H1 (cell line): ENCODE measurements at regions not wholly inside any gene's neighbourhood (a gene's known extent, or its start where the extent isn't known, plus 50 kb on each side); places are given as distances from the start of the nearest gene placed in this dataset.

Source experiments
- CTCF ChIA-PET: fragments of 300-600 bp; sonication (Branson Sonifier 250); formaldehyde crosslinking; loops from one replicate; lab custom pipeline; 2021; ENCODE audit not compliant: partially characterized antibody; lab: Charles Lee
- POLR2A ChIA-PET: fragments of 300-600 bp; sonication (Branson Sonifier 250); formaldehyde crosslinking; loops from one replicate; lab custom pipeline; 2021; ENCODE audit warnings: inconsistent platforms; ENCODE audit not compliant: partially characterized antibody; lab: Charles Lee
- DNase-seq, 2 experiments: peaks; one replicate each; pipeline versions ENCODE4 v3.0.0 to v3.0.0-alpha.2; 2010 to 2022; ENCODE audit warnings: low spot score in 2 of 2, low read depth in 1 of 2, mixed read lengths in 1 of 2
- FAIRE-seq: peaks from 2 replicates; lab custom pipeline; 2011; peaks lifted over from hg19 to GRCh38; lab: Jason Lieb, UNC
- H2AFZ ChIP-seq: 2 replicates; pipeline ENCODE4 v1.8.1; 2012; ENCODE audit warnings: low read length, inconsistent platforms
- H2AK5ac ChIP-seq: 2 replicates; pipeline ENCODE4 v1.6.1; 2013; ENCODE audit warnings: low read depth, low read length
- H2BK120ac ChIP-seq: replicated peaks from 2 replicates; pipeline ENCODE3; 2013; ENCODE audit warnings: low read depth, low read length, inconsistent platforms
- H2BK12ac ChIP-seq: 2 replicates; pipeline ENCODE4 v1.6.1; 2013; ENCODE audit warnings: low read depth, low read length
- H2BK15ac ChIP-seq: 2 replicates; pipeline ENCODE4 v1.6.1; 2013; ENCODE audit warnings: low read length
- H2BK20ac ChIP-seq: 2 replicates; pipeline ENCODE4 v1.6.1; 2013; ENCODE audit warnings: low read length
- H2BK5ac ChIP-seq: 2 replicates; pipeline ENCODE4 v1.6.1; 2013; ENCODE audit warnings: low read depth, low read length
- H3K14ac ChIP-seq: 2 replicates; pipeline ENCODE4 v1.6.1; 2013; ENCODE audit warnings: inconsistent platforms; ENCODE audit not compliant: insufficient read length
- H3K18ac ChIP-seq: 2 replicates; pipeline ENCODE4 v1.6.1; 2013; ENCODE audit warnings: low read length; ENCODE audit errors: extremely low read depth
- H3K23ac ChIP-seq: 2 replicates; pipeline ENCODE4 v1.6.1; 2013; ENCODE audit warnings: inconsistent platforms; ENCODE audit not compliant: insufficient read length
- H3K23me2 ChIP-seq: 2 replicates; pipeline ENCODE4 v1.6.1; 2013; ENCODE audit warnings: low read depth, low read length
- H3K27ac ChIP-seq: 2 replicates; pipeline ENCODE4 v1.6.1; 2011; ENCODE audit warnings: low read depth, low read length, inconsistent platforms
- H3K27me3 ChIP-seq, 4 experiments: replicated peaks in 1 of 4; 1 replicate in 1 of 4; 2 replicates in 3 of 4; pipeline versions ENCODE4 v1.6.1 to v1.8.1; 2011 to 2013; ENCODE audit warnings: low read length in 3 of 4, mild to moderate bottlenecking in 3 of 4, inconsistent platforms in 2 of 4, mixed read lengths in 2 of 4, moderate library complexity in 1 of 4; ENCODE audit not compliant: control insufficient read depth in 3 of 4, insufficient read depth in 3 of 4; ENCODE audit errors: extremely low read depth in 1 of 4
- H3K36me3 ChIP-seq, 4 experiments: 2 replicates each; pipeline versions ENCODE4 v1.6.1 to v1.8.1; 2011 to 2013; ENCODE audit warnings: mild to moderate bottlenecking in 4 of 4, low read length in 3 of 4, moderate library complexity in 2 of 4, control low read depth in 1 of 4, inconsistent platforms in 1 of 4; ENCODE audit not compliant: insufficient read depth in 4 of 4, control insufficient read depth in 2 of 4
- H3K4ac ChIP-seq: replicated peaks from 2 replicates; pipeline ENCODE3; 2013; ENCODE audit warnings: low read length, low read depth, mixed read lengths, inconsistent platforms; ENCODE audit not compliant: insufficient read length
- H3K4me1 ChIP-seq, 4 experiments: replicated peaks in 1 of 4; 1 replicate in 1 of 4; 2 replicates in 3 of 4; pipeline versions ENCODE4 v1.6.1 to v1.8.1; 2011 to 2013; ENCODE audit warnings: low read length in 3 of 4, inconsistent platforms in 2 of 4, mixed read lengths in 1 of 4; ENCODE audit not compliant: insufficient read depth in 4 of 4, control insufficient read depth in 3 of 4
- H3K4me2 ChIP-seq, 2 experiments: 2 replicates each; pipeline versions ENCODE4 v1.6.1 to v1.8.1; 2011 to 2013; ENCODE audit warnings: low read depth in 2 of 2, low read length in 2 of 2, control low read depth in 1 of 2, inconsistent platforms in 1 of 2, mild to moderate bottlenecking in 1 of 2; ENCODE audit not compliant: insufficient read depth in 1 of 2
- H3K4me3 ChIP-seq, 4 experiments: fragments of 200-600, 300-600 bp in 1 of 4; sonication (generic), shearing (Covaris generic), sonication (Bioruptor Twin) in 1 of 4; 2 replicates each; pipeline versions ENCODE4 v1.5.1 to v1.8.1; 2011 to 2016; ENCODE audit warnings: low read length in 4 of 4, low read depth in 3 of 4, control low read depth in 2 of 4, inconsistent platforms in 2 of 4, mild to moderate bottlenecking in 2 of 4, mixed read lengths in 1 of 4, moderate library complexity in 1 of 4; ENCODE audit not compliant: insufficient read depth in 2 of 4; ENCODE audit errors: extremely low read depth in 1 of 4
- H3K56ac ChIP-seq: replicated peaks from 2 replicates; pipeline ENCODE3; 2013; ENCODE audit warnings: low read depth, mild to moderate bottlenecking, mixed read lengths, low read length, inconsistent platforms; ENCODE audit not compliant: insufficient read length
- H3K79me1 ChIP-seq: 2 replicates; pipeline ENCODE4 v1.6.1; 2013; ENCODE audit warnings: low read depth, low read length, control low read depth
- H3K79me2 ChIP-seq, 2 experiments: 2 replicates each; pipeline versions ENCODE4 v1.6.1 to v1.8.1; 2012 to 2013; ENCODE audit warnings: low read length in 2 of 2, mild to moderate bottlenecking in 2 of 2, inconsistent platforms in 1 of 2; ENCODE audit not compliant: insufficient read depth in 2 of 2, control insufficient read depth in 1 of 2
- H3K9ac ChIP-seq, 4 experiments: replicated peaks in 1 of 4; 1 replicate in 1 of 4; 2 replicates in 3 of 4; pipeline versions ENCODE4 v1.6.1 to v1.8.1; 2011 to 2013; ENCODE audit warnings: low read depth in 3 of 4, low read length in 3 of 4, control low read depth in 2 of 4, mild to moderate bottlenecking in 2 of 4, moderate library complexity in 2 of 4, inconsistent platforms in 1 of 4; ENCODE audit errors: extremely low read depth in 1 of 4
- H3K9me3 ChIP-seq, 2 experiments: 2 replicates each; pipeline versions ENCODE4 v1.6.1 to v1.8.1; 2012 to 2013; ENCODE audit warnings: mild to moderate bottlenecking in 2 of 2, moderate library complexity in 2 of 2, control low read depth in 1 of 2, inconsistent platforms in 1 of 2, low read depth in 1 of 2, low read length in 1 of 2, mixed read lengths in 1 of 2; ENCODE audit not compliant: insufficient read depth in 2 of 2
- H4K20me1 ChIP-seq, 2 experiments: replicated peaks in 1 of 2; 2 replicates each; pipeline versions ENCODE3 to v1.8.1; 2011 to 2013; ENCODE audit warnings: inconsistent platforms in 2 of 2, low read length in 2 of 2, mild to moderate bottlenecking in 1 of 2; ENCODE audit not compliant: insufficient read depth in 2 of 2, control insufficient read depth in 1 of 2
- H4K5ac ChIP-seq: 2 replicates; pipeline ENCODE4 v1.6.1; 2013; ENCODE audit warnings: low read length, low read depth, mixed read lengths, inconsistent platforms; ENCODE audit not compliant: insufficient read length
- H4K8ac ChIP-seq: 2 replicates; pipeline ENCODE4 v1.8.0; 2013; ENCODE audit warnings: mild to moderate bottlenecking, moderate library complexity, low read length, inconsistent platforms; ENCODE audit not compliant: insufficient read depth; ENCODE audit errors: extremely low read depth
- H4K91ac ChIP-seq: replicated peaks from 2 replicates; pipeline ENCODE3; 2013; ENCODE audit warnings: low read length, mixed read lengths, inconsistent platforms; ENCODE audit not compliant: insufficient read length
- BCL11A ChIP-seq, 2 experiments: IDR thresholded peaks; one replicate each; pipeline ENCODE4 v1.6.1; 2011; ENCODE audit warnings: low read depth in 2 of 2, low read length in 2 of 2, mild to moderate bottlenecking in 2 of 2
- CBX8 ChIP-seq: fragments of 300-800, 300-1000 bp; sonication (generic); IDR thresholded peaks from 2 replicates; pipeline ENCODE4 v1.7.1; 2016; ENCODE audit warnings: low read depth, low read length, borderline replicate concordance
- CHD2 ChIP-seq: IDR thresholded peaks from 2 replicates; pipeline ENCODE4 v1.6.1; 2012; ENCODE audit warnings: low read length, improper control_type of control experiment
- FOSL1 ChIP-seq: IDR thresholded peaks from 2 replicates; pipeline ENCODE4 v1.6.1; 2011; ENCODE audit warnings: mild to moderate bottlenecking, low read depth, low read length, moderate library complexity; ENCODE audit not compliant: insufficient read depth
- JUND ChIP-seq: IDR thresholded peaks from 2 replicates; pipeline ENCODE4 v1.6.1; 2011; ENCODE audit warnings: mild to moderate bottlenecking, improper control_type of control experiment, low read length
- MAFK ChIP-seq: IDR thresholded peaks from 2 replicates; pipeline ENCODE4 v1.6.1; 2012; ENCODE audit warnings: low read depth, mild to moderate bottlenecking, improper control_type of control experiment, low read length
- POLR2AphosphoS5 ChIP-seq: IDR thresholded peaks from 2 replicates; pipeline ENCODE4 v1.6.1; 2011; ENCODE audit warnings: low read depth, low read length
- RBBP5 ChIP-seq: IDR thresholded peaks from 2 replicates; pipeline ENCODE4 v1.7.1; 2012; ENCODE audit warnings: low read depth, mild to moderate bottlenecking, inconsistent platforms, low read length, moderate library complexity, borderline replicate concordance
- RXRA ChIP-seq: IDR thresholded peaks from 2 replicates; pipeline ENCODE4 v1.6.1; 2011; ENCODE audit warnings: low read depth, mild to moderate bottlenecking, low read length, moderate library complexity; ENCODE audit not compliant: insufficient read depth
- SIN3A ChIP-seq, 2 experiments: IDR thresholded peaks in 1 of 2; conservative IDR thresholded peaks in 1 of 2; 2 replicates each; pipeline ENCODE4 v1.6.1; 2011 to 2012; ENCODE audit warnings: low read length in 2 of 2, improper control_type of control experiment in 1 of 2, low read depth in 1 of 2, mild to moderate bottlenecking in 1 of 2
- SP1 ChIP-seq: IDR thresholded peaks from 2 replicates; pipeline ENCODE4 v1.6.1; 2011; ENCODE audit warnings: low read depth, low read length
- SP2 ChIP-seq: IDR thresholded peaks from 2 replicates; pipeline ENCODE4 v1.6.1; 2012; ENCODE audit warnings: mild to moderate bottlenecking, low read length, inconsistent platforms
- TBP ChIP-seq: IDR thresholded peaks from 2 replicates; pipeline ENCODE4 v1.6.1; 2011; ENCODE audit warnings: low read depth, low read length, improper control_type of control experiment
- YY1 ChIP-seq: IDR thresholded peaks from 2 replicates; pipeline ENCODE4 v1.6.1; 2011; ENCODE audit warnings: low read depth, mild to moderate bottlenecking, low read length
- WGBS, 2 experiments: shearing (Covaris generic) in 1 of 2; methylation state at CpG; one replicate each; pipeline versions ENCODE4 v1.1.6 to v1.1.7; 2013 to 2015; ENCODE audit warnings: low lambda C conversion rate in 2 of 2, mixed read lengths in 2 of 2, inconsistent platforms in 1 of 2, low coverage in 1 of 2, missing lambda C conversion rate in 1 of 2; ENCODE audit not compliant: insufficient replicate concordance in 2 of 2, insufficient coverage in 1 of 2, insufficient read length in 1 of 2; ENCODE audit errors: extremely low coverage in 1 of 2, missing lambda C conversion rate in 1 of 2; 5-methylcytosine and 5-hydroxymethylcytosine counted together
- TF ChIP-seq, protein P1 (sequence below): IDR thresholded peaks from 2 replicates; pipeline ENCODE4 v1.6.1; 2011; ENCODE audit warnings: low read depth, mild to moderate bottlenecking, low read length; ENCODE audit not compliant: insufficient read depth

DNA sequence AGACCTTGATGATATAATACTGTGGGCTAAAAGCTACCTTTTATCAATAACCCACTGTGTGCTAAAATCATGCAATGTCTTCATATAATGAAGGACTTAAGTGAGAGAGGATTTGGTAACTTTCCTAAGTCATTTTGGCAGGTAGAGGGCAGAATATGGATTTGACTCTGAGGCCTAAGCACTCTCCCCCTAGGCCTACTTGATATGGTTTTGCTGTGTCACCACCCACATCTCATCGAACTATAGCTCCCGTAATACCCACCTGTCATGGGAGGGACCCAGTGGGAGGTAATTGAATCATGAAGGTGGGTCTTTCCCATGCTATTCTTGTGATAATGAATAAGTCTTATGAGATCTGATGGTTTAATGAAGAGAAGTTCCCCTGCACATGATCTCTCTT lies 229.7 kb downstream of the GBA3 start:
- H2BK120ac ChIP-seq: no peak overlapping the region
- no peak overlapping the region for H2BK5ac ChIP-seq
- H2AFZ ChIP-seq: no peak overlapping the region
- no peaks in the 10 kb centered on the region for H3K79me2 ChIP-seq
- H3K56ac ChIP-seq: no peak overlapping the region
- H3K9me3 ChIP-seq: peaks cover 0 to 8% of the 10 kb centered on the region in 2 experiments; a peak in 1 of 4 replicates
- ChIA-PET CTCF (interaction anchor here (0.6 to 3.2 kb wide), 4 partner anchors 25 to 372 kb away, joined by 3 to 11 read pairs (median 3); no protein-coding TSS in a partner anchor), POLR2A (no interaction called here)
- no peaks in the 10 kb centered on the region for H3K4me1 ChIP-seq
- no peak overlapping the region for H4K8ac ChIP-seq
- no peaks in the 10 kb centered on the region for H3K36me3 ChIP-seq
- no peak overlapping the region for H2BK20ac ChIP-seq
- H3K23me2 ChIP-seq: no peaks in the 10 kb centered on the region
- H2BK15ac ChIP-seq: no peak overlapping the region
- 100% methylated on average over 2 of the region's 2 CpGs; no CpG with 5 or more reads in 1 of the 2 experiments for WGBS, 2 experiments
- no peak for FAIRE-seq
- no peak overlapping the region for H3K4ac ChIP-seq
- H4K20me1 ChIP-seq: no peaks in the 10 kb centered on the region
- no peak overlapping the region for H3K4me2 ChIP-seq
- no peak overlapping the region for H3K27ac ChIP-seq
- H3K79me1 ChIP-seq: no peaks in the 10 kb centered on the region
- H3K18ac ChIP-seq: no peak overlapping the region
- no peaks in the 10 kb centered on the region for H3K27me3 ChIP-seq
- no peak overlapping the region for H4K91ac ChIP-seq
- H3K23ac ChIP-seq: no peak overlapping the region
- H2AK5ac ChIP-seq: no peak overlapping the region
- no peak overlapping the region for H2BK12ac ChIP-seq
- no peak overlapping the region for H3K9ac ChIP-seq
- no peak for DNase-seq
- H4K5ac ChIP-seq: no peak overlapping the region
- H3K4me3 ChIP-seq: no peak overlapping the region
- no peak overlapping the region for H3K14ac ChIP-seq
- TF ChIP-seq SP2 (no peak), RXRA (no peak), TBP (no peak), CBX8 (no peak), POLR2AphosphoS5 (no peak), FOSL1 (no peak), CHD2 (no peak), SIN3A (conservative IDR thresholded peaks at IDR 0.05 in 1 of 2, IDR thresholded peaks at IDR 0.05 in 1 of 2; ENCODE audit: low read depth in 1 of 2, low read length in 2 of 2) (no peak), JUND (no peak), BCL11A (IDR thresholded peaks at IDR 0.05; ENCODE audit: low read depth in 2 of 2, low read length in 2 of 2) (no peak), RBBP5 (no peak), MAFK (no peak), YY1 (no peak), SP1 (no peak)
- TF ChIP-seq, protein P1, sequence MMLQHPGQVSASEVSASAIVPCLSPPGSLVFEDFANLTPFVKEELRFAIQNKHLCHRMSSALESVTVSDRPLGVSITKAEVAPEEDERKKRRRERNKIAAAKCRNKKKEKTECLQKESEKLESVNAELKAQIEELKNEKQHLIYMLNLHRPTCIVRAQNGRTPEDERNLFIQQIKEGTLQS: no peak
